SH-SY5Y (cell line): ENCODE measurements at regions not wholly inside any gene's neighbourhood (a gene's known extent, or its start where the extent isn't known, plus 50 kb on each side); places are given as distances from the start of the nearest gene placed in this dataset.

Experiments used
- GATA2 ChIP-seq: IDR thresholded peaks from 2 replicates; pipeline ENCODE4 v1.6.1; 2011; ENCODE audit warnings: mild to moderate bottlenecking, low read depth, low read length
- GATA3 ChIP-seq: IDR thresholded peaks from 2 replicates; pipeline ENCODE4 v1.6.1; 2011; ENCODE audit warnings: low read depth, mild to moderate bottlenecking, low read length, moderate library complexity

DNA sequence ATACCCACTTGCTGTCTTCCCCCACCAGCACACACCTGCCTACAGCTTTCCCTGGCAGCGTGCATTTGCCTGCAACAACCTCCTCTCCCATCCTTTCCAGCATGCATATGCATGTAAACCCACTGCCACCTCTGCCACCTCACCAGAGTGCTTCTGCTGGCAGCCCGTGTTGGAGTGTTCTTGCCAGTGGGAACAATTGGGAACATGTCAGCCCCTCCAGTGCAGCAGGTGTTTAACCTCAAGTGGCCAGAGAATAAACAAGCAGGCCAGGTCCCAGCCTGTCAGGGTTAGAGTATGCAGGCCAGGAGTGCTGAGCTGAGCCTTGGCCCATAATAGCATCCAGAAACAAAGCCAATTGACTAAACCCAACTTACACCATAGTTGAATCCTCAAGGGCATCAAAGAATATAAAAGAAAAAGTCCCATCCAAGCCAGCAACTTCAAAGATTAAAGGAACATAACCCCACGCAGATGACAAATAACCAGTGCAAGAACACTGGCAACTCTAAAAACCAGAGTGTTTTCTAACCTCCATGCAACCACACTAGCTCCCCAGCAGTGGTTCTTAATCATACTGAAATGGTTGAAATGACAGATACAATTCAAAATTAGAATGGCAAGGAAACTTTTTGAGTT lies 1212.1 kb upstream of the CITED2 start:
- TF ChIP-seq GATA2 = no peak
- no peak for TF ChIP-seq GATA3
